Frontal cortex (tissue), 3 donors: ENCODE measurements at regions not wholly inside any gene's neighbourhood (a gene's known extent, or its start where the extent isn't known, plus 50 kb on each side); places are given as distances from the start of the nearest gene placed in this dataset.

Source experiments
- DNase-seq, 2 donors: peaks; one replicate each; pipeline ENCODE4 v3.0.0; 2012; ENCODE audit warnings: low spot score in 2 of 2
- FAIRE-seq: peaks from 2 replicates; lab custom pipeline; 2012; peaks lifted over from hg19 to GRCh38; lab: Jason Lieb, UNC
- donor health status: control.
- donor health status: control.
- donor health status: control.

GRCh38 chr11:122524898-122525297 lies 130.6 kb upstream of the UBASH3B start:
- FAIRE-seq (no peak), DNase-seq (no peak)

- FAIRE-seq (no peak), DNase-seq (no peak)
Observed at GRCh38 chr11:122523846-122524805, 131.4 kb upstream of the UBASH3B start.

GRCh38 chr11:122521626-122522025 lies 133.9 kb upstream of the UBASH3B start:
- FAIRE-seq (no peak), DNase-seq (no peak)

- FAIRE-seq (no peak), DNase-seq (no peak)
Observed at GRCh38 chr11:122517403-122518379, 137.8 kb upstream of the UBASH3B start.

- no peak for FAIRE-seq
- DNase-seq, result no peak
Observed at GRCh38 chr11:122516686-122517085, 138.8 kb upstream of the UBASH3B start.

GRCh38 chr11:122513997-122514396 lies 141.5 kb upstream of the UBASH3B start:
- FAIRE-seq (no peak), DNase-seq (no peak)

- FAIRE-seq (no peak), DNase-seq (no peak)
Observed at GRCh38 chr11:122513328-122513727, 142.2 kb upstream of the UBASH3B start.

GRCh38 chr11:122512688-122513087 lies 142.8 kb upstream of the UBASH3B start:
- FAIRE-seq (no peak), DNase-seq (no peak)

- FAIRE-seq (no peak), DNase-seq (no peak)
Observed at GRCh38 chr11:122509899-122510298, 145.6 kb upstream of the UBASH3B start.

- FAIRE-seq, result no peak
Observed at GRCh38 chr11:122509091-122509490, 146.4 kb upstream of the UBASH3B start.

GRCh38 chr11:122505304-122506006 lies 150.1 kb upstream of the UBASH3B start:
- DNase-seq (peak; percentile 50 to 74), FAIRE-seq (peak; percentile 82)

More at GRCh38 chr11:122509091-122509490, 146.4 kb upstream of the UBASH3B start:
- no peak for DNase-seq

GRCh38 chr11:122494221-122494620 lies 161.3 kb upstream of the UBASH3B start:
- DNase-seq, result no peak
- FAIRE-seq, result no peak

GRCh38 chr11:122491509-122491908 lies 164.0 kb upstream of the UBASH3B start:
- DNase-seq (no peak), FAIRE-seq (no peak)

GRCh38 chr11:122488892-122489706 lies 166.4 kb upstream of the UBASH3B start:
- DNase-seq (no peak), FAIRE-seq (no peak)

GRCh38 chr11:122487669-122488068 lies 167.9 kb upstream of the UBASH3B start:
- DNase-seq, result no peak
- FAIRE-seq, result no peak

GRCh38 chr11:122486793-122487495 lies 168.6 kb upstream of the UBASH3B start:
- FAIRE-seq, result no peak
- no peak for DNase-seq

GRCh38 chr11:122478986-122479385 lies 176.5 kb upstream of the UBASH3B start:
- DNase-seq (no peak), FAIRE-seq (no peak)

GRCh38 chr11:122468965-122469364 lies 186.6 kb upstream of the UBASH3B start:
- FAIRE-seq (no peak), DNase-seq (no peak)
